H9 (cell line): ENCODE measurements at regions not wholly inside any gene's neighbourhood (a gene's known extent, or its start where the extent isn't known, plus 50 kb on each side); places are given as distances from the start of the nearest gene placed in this dataset.

ENCODE experiments used
- DNase-seq: peaks from one replicate; pipeline ENCODE4 v3.0.0-alpha.2; 2017
- H2AFZ ChIP-seq: one replicate; pipeline ENCODE4 v1.6.1; 2013; ENCODE audit warnings: mild to moderate bottlenecking, low read length, control low read depth, moderate library complexity
- H2AK5ac ChIP-seq: 2 replicates; pipeline ENCODE4 v1.6.1; 2013; ENCODE audit warnings: low read length, control low read depth, mixed read lengths; ENCODE audit not compliant: insufficient read length
- H2BK120ac ChIP-seq: one replicate; pipeline ENCODE4 v1.6.1; 2013; ENCODE audit warnings: low read depth, mild to moderate bottlenecking, low read length, control low read depth, inconsistent platforms; ENCODE audit not compliant: poor library complexity, severe bottlenecking
- H2BK12ac ChIP-seq: 2 replicates; pipeline ENCODE4 v1.6.1; 2013; ENCODE audit warnings: low read length, control low read depth, mixed read lengths, low read depth; ENCODE audit not compliant: insufficient read length
- H2BK15ac ChIP-seq: 2 replicates; pipeline ENCODE4 v1.6.1; 2013; ENCODE audit warnings: low read depth, low read length, control low read depth
- H2BK20ac ChIP-seq: one replicate; pipeline ENCODE4 v1.6.1; 2013; ENCODE audit warnings: low read depth, mild to moderate bottlenecking, low read length, control low read depth, inconsistent platforms; ENCODE audit not compliant: poor library complexity, severe bottlenecking
- H2BK5ac ChIP-seq: 2 replicates; pipeline ENCODE4 v1.6.1; 2013; ENCODE audit warnings: low read length, control low read depth, mixed read lengths; ENCODE audit not compliant: insufficient read length
- H3K14ac ChIP-seq: 2 replicates; pipeline ENCODE4 v1.6.1; 2013; ENCODE audit warnings: low read length, control low read depth; ENCODE audit not compliant: insufficient read depth
- H3K18ac ChIP-seq: 2 replicates; pipeline ENCODE4 v1.6.1; 2013; ENCODE audit warnings: low read depth, mild to moderate bottlenecking, mixed read lengths, low read length, control low read depth; ENCODE audit not compliant: insufficient read length
- H3K23ac ChIP-seq: 2 replicates; pipeline ENCODE4 v1.6.1; 2013; ENCODE audit warnings: low read length, control low read depth, mixed read lengths, low read depth; ENCODE audit not compliant: insufficient read length
- H3K23me2 ChIP-seq: 2 replicates; pipeline ENCODE4 v1.6.1; 2013; ENCODE audit warnings: low read depth, mild to moderate bottlenecking, mixed read lengths, low read length, control low read depth; ENCODE audit not compliant: insufficient read length, poor library complexity, severe bottlenecking
- H3K27ac ChIP-seq: 2 replicates; pipeline ENCODE4 v1.5.1; 2013; ENCODE audit warnings: low read length, control low read depth, mixed read lengths, low read depth; ENCODE audit not compliant: insufficient read length
- H3K27me3 ChIP-seq: 2 replicates; pipeline ENCODE4 v1.6.1; 2013; ENCODE audit warnings: low read length, control low read depth, inconsistent platforms; ENCODE audit not compliant: insufficient read depth
- H3K4ac ChIP-seq: 2 replicates; pipeline ENCODE4 v1.6.1; 2013; ENCODE audit warnings: low read depth, mild to moderate bottlenecking, control low read depth, inconsistent platforms, low read length, moderate library complexity
- H3K4me1 ChIP-seq: 2 replicates; pipeline ENCODE4 v1.6.1; 2013; ENCODE audit warnings: low read length, control low read depth, inconsistent platforms; ENCODE audit not compliant: insufficient read depth
- H3K4me2 ChIP-seq: 2 replicates; pipeline ENCODE4 v1.6.1; 2013; ENCODE audit warnings: low read length, control low read depth, mixed read lengths; ENCODE audit not compliant: insufficient read length, insufficient read depth
- H3K56ac ChIP-seq: 2 replicates; pipeline ENCODE4 v1.6.1; 2013; ENCODE audit warnings: low read depth, mild to moderate bottlenecking, mixed read lengths, low read length, control low read depth; ENCODE audit not compliant: insufficient read length
- H3K79me1 ChIP-seq: 2 replicates; pipeline ENCODE4 v1.6.1; 2013; ENCODE audit warnings: low read depth, mild to moderate bottlenecking, moderate library complexity, low read length, control low read depth, inconsistent platforms; ENCODE audit not compliant: insufficient read depth, poor library complexity, severe bottlenecking
- H3K79me2 ChIP-seq: 2 replicates; pipeline ENCODE4 v1.6.1; 2013; ENCODE audit warnings: low read length, control low read depth, inconsistent platforms; ENCODE audit not compliant: insufficient read depth
- H3K9ac ChIP-seq: 2 replicates; pipeline ENCODE4 v1.6.1; 2013; ENCODE audit warnings: low read length, control low read depth, mixed read lengths; ENCODE audit not compliant: insufficient read length; ENCODE audit errors: extremely low read depth
- H3K9me3 ChIP-seq: one replicate; pipeline ENCODE4 v1.6.1; 2013; ENCODE audit warnings: low read depth, low read length, inconsistent platforms; ENCODE audit not compliant: control insufficient read depth
- H3T11ph ChIP-seq: one replicate; pipeline ENCODE4 v1.6.1; 2013; ENCODE audit warnings: mild to moderate bottlenecking, low read length, control low read depth, inconsistent platforms
- H4K20me1 ChIP-seq: one replicate; pipeline ENCODE4 v1.6.1; 2013; ENCODE audit not compliant: control insufficient read depth, insufficient read length, insufficient read depth
- H4K5ac ChIP-seq: 2 replicates; pipeline ENCODE4 v1.6.1; 2013; ENCODE audit warnings: low read depth, mild to moderate bottlenecking, mixed read lengths, low read length, control low read depth; ENCODE audit not compliant: insufficient read length
- H4K8ac ChIP-seq: replicated peaks from 2 replicates; pipeline ENCODE4 v1.6.1; 2013; ENCODE audit warnings: low read length, control low read depth, mixed read lengths, low read depth; ENCODE audit not compliant: insufficient read length
- H4K91ac ChIP-seq: 2 replicates; pipeline ENCODE4 v1.6.1; 2013; ENCODE audit warnings: low read depth, mild to moderate bottlenecking, moderate library complexity, mixed read lengths, low read length, control low read depth; ENCODE audit not compliant: insufficient read length
- H3K27ac Mint-ChIP-seq, 3 experiments: 2 replicates in 2 of 3; 3 replicates in 1 of 3; pipeline ENCODE4 v1.8.0; 2020 to 2021; ENCODE audit warnings: mixed read lengths in 3 of 3, mild to moderate bottlenecking in 1 of 3, moderate library complexity in 1 of 3
- H3K27me3 Mint-ChIP-seq: 2 replicates; pipeline ENCODE4 v1.8.0; 2021; ENCODE audit warnings: low read depth, mild to moderate bottlenecking, moderate library complexity, mixed read lengths
- H3K36me3 Mint-ChIP-seq, 3 experiments: 2 replicates in 2 of 3; 3 replicates in 1 of 3; pipeline ENCODE4 v1.8.0; 2020 to 2021; ENCODE audit warnings: low read depth in 3 of 3, mixed read lengths in 3 of 3; ENCODE audit not compliant: insufficient read depth in 1 of 3
- H3K4me1 Mint-ChIP-seq, 2 experiments: 2 replicates each; pipeline ENCODE4 v1.8.0; 2020; ENCODE audit warnings: mixed read lengths in 2 of 2
- H3K4me3 Mint-ChIP-seq, 2 experiments: 2 replicates in 1 of 2; 3 replicates in 1 of 2; pipeline ENCODE4 v1.8.0; 2020 to 2021; ENCODE audit warnings: mild to moderate bottlenecking in 2 of 2, mixed read lengths in 2 of 2, moderate library complexity in 1 of 2
- H3K9me3 Mint-ChIP-seq, 2 experiments: 2 replicates in 1 of 2; 3 replicates in 1 of 2; pipeline ENCODE4 v1.8.0; 2020; ENCODE audit warnings: mild to moderate bottlenecking in 2 of 2, mixed read lengths in 2 of 2, moderate library complexity in 1 of 2
- CTCF ChIP-seq: fragments of 200-600 bp; sonication (generic); conservative IDR thresholded peaks from 3 replicates; pipeline ENCODE4 v1.8.0; 2021; ENCODE audit warnings: antibody characterized with exemption, mild to moderate bottlenecking
- WGBS: extraction: QIAGEN DNeasy Blood & Tissue Kit; methylation state at CpG from one replicate; pipeline ENCODE4 v1.1.7; 2013; ENCODE audit warnings: missing lambda C conversion rate, low lambda C conversion rate, mixed read lengths; ENCODE audit not compliant: insufficient read length; ENCODE audit errors: extremely low coverage; 5-methylcytosine and 5-hydroxymethylcytosine counted together

DNA sequence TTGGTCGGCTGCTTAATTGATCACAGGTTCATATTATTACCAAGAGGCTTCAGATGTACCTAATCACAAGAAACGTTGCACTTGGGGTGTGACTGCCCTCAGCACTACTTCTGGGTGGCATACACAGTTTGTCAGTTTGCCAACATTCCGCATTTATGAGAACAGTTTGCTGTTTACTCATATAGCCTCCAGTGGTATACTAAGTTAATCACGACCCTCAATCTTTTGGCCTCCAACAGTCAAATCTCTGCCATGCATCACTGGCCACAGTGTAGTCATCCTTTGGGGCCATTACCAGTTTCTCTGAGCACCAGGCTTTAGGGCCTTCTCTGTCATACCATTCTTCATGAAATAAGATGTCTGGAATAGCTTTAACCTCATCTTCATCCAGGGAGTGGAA is 62.8 kb upstream of the BCL9 start:
- H4K20me1 ChIP-seq, result no peaks in the 10 kb centered on the region
- no peak overlapping the region for H2AFZ ChIP-seq
- no peak overlapping the region for H3K14ac ChIP-seq
- no peak overlapping the region for H2BK20ac ChIP-seq
- no peaks in the 10 kb centered on the region for H3K4me1 ChIP-seq
- H3K36me3 Mint-ChIP-seq, result no peaks in the 10 kb centered on the region
- no peak overlapping the region for H4K8ac ChIP-seq
- H3K9me3 ChIP-seq, result no peaks in the 10 kb centered on the region
- H3K18ac ChIP-seq, result no peak overlapping the region
- no peak overlapping the region for H3K9ac ChIP-seq
- H3K4me1 Mint-ChIP-seq, result no peaks in the 10 kb centered on the region
- no peak overlapping the region for H2BK12ac ChIP-seq
- H3T11ph ChIP-seq, result no peak overlapping the region
- H3K79me1 ChIP-seq, result no peaks in the 10 kb centered on the region
- H3K79me2 ChIP-seq, result no peaks in the 10 kb centered on the region
- H4K5ac ChIP-seq, result no peak overlapping the region
- no peak overlapping the region for H2AK5ac ChIP-seq
- no peaks in the 10 kb centered on the region for H3K23me2 ChIP-seq
- no peaks in the 10 kb centered on the region; a peak in 1 of 5 replicates for H3K9me3 Mint-ChIP-seq
- H3K4me3 Mint-ChIP-seq, result no peak overlapping the region
- H2BK120ac ChIP-seq, result no peak overlapping the region
- no peak overlapping the region for H2BK5ac ChIP-seq
- H3K4ac ChIP-seq, result no peak overlapping the region
- DNase-seq, result no peak
- no peak overlapping the region for H3K23ac ChIP-seq
- H3K27me3 ChIP-seq, result no peaks in the 10 kb centered on the region
- no peak overlapping the region for H4K91ac ChIP-seq
- no CpG with 5 or more reads among the region's 4 CpGs for WGBS
- no peak overlapping the region for H3K4me2 ChIP-seq
- peaks cover 2% of the 10 kb centered on the region; the same call in 1 of the 2 replicates for H3K27me3 Mint-ChIP-seq
- H3K27ac ChIP-seq, result no peak overlapping the region
- no peak overlapping the region for H2BK15ac ChIP-seq
- H3K27ac Mint-ChIP-seq, result no peak overlapping the region
- no peak for TF ChIP-seq CTCF
- H3K56ac ChIP-seq, result no peak overlapping the region
